PC-3 (cell line): ENCODE measurements at regions not wholly inside any gene's neighbourhood (a gene's known extent, or its start where the extent isn't known, plus 50 kb on each side); places are given as distances from the start of the nearest gene placed in this dataset.

Source experiments
- ATAC-seq: fragments of 200-7000 bp; cut with Tn5 transposase; 2 replicates; pipeline ENCODE4 v1.9.1; 2020; ENCODE audit warnings: mild to moderate bottlenecking, moderate library complexity
- BruUV-seq: library from RNA; stranded (reverse); fragments of 400-500 nt; replicated peaks from 2 replicates; lab custom pipeline; 2021; lab: Mats Ljungman, UMichigan
- CTCF ChIA-PET: fragments of 300-600 bp; sonication (Branson Sonifier 250); formaldehyde crosslinking; loops from one replicate; lab custom pipeline; 2022; ENCODE audit warnings: antibody characterized with exemption; lab: Charles Lee
- POLR2A ChIA-PET: fragments of 300-600 bp; sonication (Branson Sonifier 250); formaldehyde crosslinking; loops from one replicate; lab custom pipeline; 2022; ENCODE audit warnings: antibody characterized with exemption; ENCODE audit not compliant: unreplicated experiment; lab: Charles Lee
- DNase-seq: peaks from one replicate; pipeline ENCODE4 v3.0.0-alpha.2; 2015
- H2AFZ ChIP-seq: fragments of 300-600 bp; sonication (generic); 2 replicates; pipeline ENCODE4 v1.6.0; 2016; ENCODE audit warnings: antibody characterized with exemption, low read length
- H3F3A ChIP-seq: fragments of 300-600 bp; sonication (generic); one replicate; pipeline ENCODE4 v1.6.0; 2017; ENCODE audit warnings: antibody characterized with exemption, low read length, control low read depth, mild to moderate bottlenecking; ENCODE audit not compliant: unreplicated experiment
- H3K27ac ChIP-seq: fragments of 300-600 bp; sonication (generic); 2 replicates; pipeline ENCODE4 v1.5.1; 2016; ENCODE audit warnings: mild to moderate bottlenecking, low read length
- H3K27me3 ChIP-seq: fragments of 300-600 bp; sonication (generic); 2 replicates; pipeline ENCODE4 v1.6.1; 2016; ENCODE audit warnings: low read length, mixed read lengths
- H3K36me3 ChIP-seq: fragments of 300-600 bp; sonication (generic); 2 replicates; pipeline ENCODE4 v1.6.1; 2016; ENCODE audit warnings: low read depth, mixed run types, low read length, mixed read lengths
- H3K4me1 ChIP-seq: fragments of 300-600 bp; sonication (generic); 2 replicates; pipeline ENCODE4 v1.5.1; 2016; ENCODE audit warnings: low read length; ENCODE audit not compliant: insufficient read depth
- H3K4me2 ChIP-seq: fragments of 300-600 bp; sonication (generic); 2 replicates; pipeline ENCODE4 v1.6.0; 2016; ENCODE audit warnings: low read length
- H3K4me3 ChIP-seq: fragments of 300-600 bp; sonication (generic); 2 replicates; pipeline ENCODE4 v1.5.1; 2016; ENCODE audit warnings: mild to moderate bottlenecking, low read length, mixed read lengths
- H3K79me2 ChIP-seq: fragments of 300-600 bp; sonication (generic); 2 replicates; pipeline ENCODE4 v1.6.1; 2017; ENCODE audit warnings: low read length, mixed read lengths
- H3K9ac ChIP-seq: fragments of 300-600 bp; sonication (generic); 2 replicates; pipeline ENCODE4 v1.6.0; 2016; ENCODE audit warnings: mild to moderate bottlenecking, low read length
- H3K9me2 ChIP-seq: fragments of 300-600 bp; sonication (generic); replicated peaks from 2 replicates; pipeline ENCODE4 v1.6.1; 2016; ENCODE audit warnings: mixed run types, low read length, mixed read lengths
- H3K9me3 ChIP-seq: fragments of 300-600 bp; sonication (generic); 2 replicates; pipeline ENCODE4 v1.6.1; 2016; ENCODE audit warnings: low read length, mixed read lengths
- H4K20me1 ChIP-seq: fragments of 300-600 bp; sonication (generic); 2 replicates; pipeline ENCODE4 v1.6.1; 2016; ENCODE audit warnings: low read length, mixed read lengths
- CTCF ChIP-seq: fragments of 300-600 bp; sonication (generic); conservative IDR thresholded peaks from 2 replicates; pipeline ENCODE4 v1.5.1; 2017; ENCODE audit warnings: antibody characterized with exemption, low read depth, mild to moderate bottlenecking, low read length
- EZH2 ChIP-seq: fragments of 300-600 bp; sonication (generic); IDR thresholded peaks from one replicate; pipeline ENCODE4 v1.6.1; 2017; ENCODE audit warnings: antibody characterized with exemption, mild to moderate bottlenecking, low read length; ENCODE audit not compliant: unreplicated experiment
- EZH2phosphoT487 ChIP-seq: fragments of 300-600 bp; sonication (generic); IDR thresholded peaks from 2 replicates; pipeline ENCODE4 v1.6.1; 2018; ENCODE audit warnings: mild to moderate bottlenecking, antibody characterized with exemption, low read length, borderline replicate concordance
- intact Hi-C: fragments of 100-400 bp; cut with micrococcal nuclease; formaldehyde crosslinking; loops from 2 replicates; pipeline ENCODE4 v1.9.0; 2023

DNA sequence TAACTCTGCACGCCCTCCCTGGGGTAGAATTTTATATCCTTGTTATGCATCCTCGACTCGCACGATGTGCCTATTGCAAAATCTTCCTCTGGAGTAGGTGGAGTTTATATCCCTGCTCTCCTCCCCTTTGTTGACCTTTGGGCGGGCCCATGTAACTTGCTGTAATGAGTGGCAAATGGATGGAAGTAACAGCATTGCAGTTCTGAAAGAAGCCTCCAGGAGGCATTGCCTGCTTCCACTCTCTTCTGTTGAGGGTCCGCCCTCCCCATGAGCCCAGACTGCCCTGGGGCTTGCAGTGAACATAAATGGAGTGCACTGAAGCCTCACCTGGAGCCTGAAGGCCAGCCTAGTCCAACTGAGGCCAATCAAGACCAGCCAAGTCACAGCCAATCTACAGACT is 62.2 kb upstream of the GRIK3 start:
- POLR2A ChIA-PET = no interaction called here
- intact Hi-C loops = no loop called here
- ATAC-seq = no peak

DNA sequence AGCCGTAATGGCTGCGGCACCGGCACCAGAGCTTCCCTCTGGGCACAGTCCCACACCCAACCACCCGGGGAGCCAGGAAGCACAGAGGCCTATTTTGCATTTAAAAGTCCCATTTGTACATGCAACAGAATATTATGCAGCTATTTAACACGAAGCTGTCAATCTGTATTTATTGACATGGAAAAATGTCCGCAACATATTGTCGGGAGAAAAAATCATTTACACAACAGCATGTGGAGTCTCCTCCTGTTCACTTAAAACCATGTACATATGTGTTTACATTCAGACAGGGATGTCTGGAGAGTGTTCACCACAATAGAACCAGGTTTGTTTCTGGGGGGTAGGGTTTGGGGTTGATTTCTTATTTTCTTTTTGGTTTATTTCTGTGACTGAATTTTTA is 63.4 kb upstream of the GRIK3 start:
- TF ChIP-seq EZH2phosphoT487 (no peak), CTCF (no peak), EZH2 (no peak)
- DNase-seq (no peak), ATAC-seq (no peak)
- Histone ChIP-seq H3K9me3 (no peaks in the 10 kb centered on the region), H3K79me2 (no peaks in the 10 kb centered on the region), H3K9ac (no peak overlapping the region), H3K4me3 (no peak overlapping the region), H3K4me2 (no peak overlapping the region), H3K27me3 (peaks cover 3% of the 10 kb centered on the region; the same call in 1 of the 2 replicates), H3K9me2 (no peaks in the 10 kb centered on the region), H3K27ac (no peak overlapping the region), H3K4me1 (0 out of 2 replicates have a peak, but pooled peaks cover 4% of the 10 kb centered on the region), H3F3A (no peaks in the 10 kb centered on the region), H3K36me3 (no peaks in the 10 kb centered on the region), H4K20me1 (no peaks in the 10 kb centered on the region), H2AFZ (no peak overlapping the region)
- intact Hi-C loops = no loop called here
- POLR2A ChIA-PET = no interaction called here
- BruUV-seq = no TSS peak
- CTCF ChIA-PET = no interaction called here

More for the DNA sequence above, 62.2 kb upstream of the GRIK3 start:
- TF ChIP-seq EZH2 (no peak), CTCF (peak; percentile 45; the same call in 1 of the 2 replicates)
- no peaks in the 10 kb centered on the region for H3K79me2 ChIP-seq
- no peaks in the 10 kb centered on the region for H3K9me2 ChIP-seq
- no peak overlapping the region for H2AFZ ChIP-seq
- H3K9me3 ChIP-seq = no peaks in the 10 kb centered on the region
- H3K4me1 ChIP-seq = 0 out of 2 replicates have a peak, but pooled peaks cover 4% of the 10 kb centered on the region
- H3K27ac ChIP-seq = no peak overlapping the region
- CTCF ChIA-PET = no interaction called here
- no peak overlapping the region for H3K4me2 ChIP-seq
- no peak overlapping the region for H3K9ac ChIP-seq
- no peaks in the 10 kb centered on the region for H4K20me1 ChIP-seq
- no peak overlapping the region for H3K4me3 ChIP-seq
- no peaks in the 10 kb centered on the region for H3F3A ChIP-seq
- no peaks in the 10 kb centered on the region for H3K36me3 ChIP-seq
- peak; percentile 23 for DNase-seq
- peaks cover 3% of the 10 kb centered on the region; the same call in 1 of the 2 replicates for H3K27me3 ChIP-seq
- no TSS peak for BruUV-seq

DNA sequence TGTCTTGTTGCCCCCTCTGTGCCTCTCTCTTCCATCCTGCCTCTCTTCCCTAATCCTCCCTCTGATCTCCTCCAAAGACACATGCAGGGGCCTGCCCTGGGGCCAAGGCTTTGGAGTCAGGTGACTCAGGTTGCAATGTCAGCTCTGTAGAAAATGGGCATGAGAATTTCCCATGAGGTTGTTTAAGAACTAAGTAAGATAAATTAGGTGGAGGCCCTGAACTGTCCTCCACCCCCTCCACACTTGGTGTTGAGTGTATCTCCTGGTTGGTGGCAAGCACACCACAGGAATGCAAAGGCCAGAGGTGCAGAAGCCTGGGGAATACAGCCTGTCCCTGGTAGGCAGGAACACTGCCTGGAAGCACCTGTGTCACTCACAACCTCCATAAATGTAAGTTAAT is 63.9 kb upstream of the GRIK3 start:
- ChIA-PET POLR2A (no interaction called here), CTCF (no interaction called here)
- Histone ChIP-seq H3K79me2 (no peaks in the 10 kb centered on the region), H3K27me3 (peaks cover 3% of the 10 kb centered on the region; the same call in 1 of the 2 replicates), H3K36me3 (no peaks in the 10 kb centered on the region), H3K4me2 (no peak overlapping the region), H3K4me3 (no peak overlapping the region), H3K9me3 (no peaks in the 10 kb centered on the region), H2AFZ (no peak overlapping the region), H3K27ac (no peak overlapping the region), H4K20me1 (no peaks in the 10 kb centered on the region), H3K9ac (no peak overlapping the region), H3K9me2 (no peaks in the 10 kb centered on the region), H3K4me1 (0 out of 2 replicates have a peak, but pooled peaks cover 4% of the 10 kb centered on the region), H3F3A (no peaks in the 10 kb centered on the region)
- intact Hi-C loops = no loop called here
- ATAC-seq = no peak
- no peak for TF ChIP-seq CTCF
- TF ChIP-seq EZH2phosphoT487 = no peak
- no peak for TF ChIP-seq EZH2
- BruUV-seq = no TSS peak
- no peak for DNase-seq
